ENCODE measurements at regions not wholly inside any gene's neighbourhood (a gene's known extent, or its start where the extent isn't known, plus 50 kb on each side); places are given as distances from the start of the nearest gene placed in this dataset.

DNA sequence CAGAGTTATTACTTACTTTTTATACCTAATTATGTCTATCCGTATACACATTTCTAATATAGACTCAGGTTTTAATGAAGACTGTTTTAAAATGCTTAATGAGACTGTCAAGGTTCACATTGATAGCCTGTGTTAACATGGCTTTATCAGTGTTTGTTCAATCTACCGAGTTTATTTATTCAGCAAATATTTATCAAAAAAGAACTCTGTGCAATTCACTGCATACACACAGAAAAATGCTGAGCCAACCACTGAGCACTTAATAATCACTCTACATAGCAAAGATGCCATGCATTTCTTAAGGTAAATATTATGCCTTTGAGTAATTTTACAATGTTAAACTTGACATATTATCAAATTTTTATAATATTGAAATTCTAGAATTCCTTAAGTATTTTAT lies 428.2 kb downstream of the ANXA1 start (continued):
- TF ChIP-seq, protein P1, sequence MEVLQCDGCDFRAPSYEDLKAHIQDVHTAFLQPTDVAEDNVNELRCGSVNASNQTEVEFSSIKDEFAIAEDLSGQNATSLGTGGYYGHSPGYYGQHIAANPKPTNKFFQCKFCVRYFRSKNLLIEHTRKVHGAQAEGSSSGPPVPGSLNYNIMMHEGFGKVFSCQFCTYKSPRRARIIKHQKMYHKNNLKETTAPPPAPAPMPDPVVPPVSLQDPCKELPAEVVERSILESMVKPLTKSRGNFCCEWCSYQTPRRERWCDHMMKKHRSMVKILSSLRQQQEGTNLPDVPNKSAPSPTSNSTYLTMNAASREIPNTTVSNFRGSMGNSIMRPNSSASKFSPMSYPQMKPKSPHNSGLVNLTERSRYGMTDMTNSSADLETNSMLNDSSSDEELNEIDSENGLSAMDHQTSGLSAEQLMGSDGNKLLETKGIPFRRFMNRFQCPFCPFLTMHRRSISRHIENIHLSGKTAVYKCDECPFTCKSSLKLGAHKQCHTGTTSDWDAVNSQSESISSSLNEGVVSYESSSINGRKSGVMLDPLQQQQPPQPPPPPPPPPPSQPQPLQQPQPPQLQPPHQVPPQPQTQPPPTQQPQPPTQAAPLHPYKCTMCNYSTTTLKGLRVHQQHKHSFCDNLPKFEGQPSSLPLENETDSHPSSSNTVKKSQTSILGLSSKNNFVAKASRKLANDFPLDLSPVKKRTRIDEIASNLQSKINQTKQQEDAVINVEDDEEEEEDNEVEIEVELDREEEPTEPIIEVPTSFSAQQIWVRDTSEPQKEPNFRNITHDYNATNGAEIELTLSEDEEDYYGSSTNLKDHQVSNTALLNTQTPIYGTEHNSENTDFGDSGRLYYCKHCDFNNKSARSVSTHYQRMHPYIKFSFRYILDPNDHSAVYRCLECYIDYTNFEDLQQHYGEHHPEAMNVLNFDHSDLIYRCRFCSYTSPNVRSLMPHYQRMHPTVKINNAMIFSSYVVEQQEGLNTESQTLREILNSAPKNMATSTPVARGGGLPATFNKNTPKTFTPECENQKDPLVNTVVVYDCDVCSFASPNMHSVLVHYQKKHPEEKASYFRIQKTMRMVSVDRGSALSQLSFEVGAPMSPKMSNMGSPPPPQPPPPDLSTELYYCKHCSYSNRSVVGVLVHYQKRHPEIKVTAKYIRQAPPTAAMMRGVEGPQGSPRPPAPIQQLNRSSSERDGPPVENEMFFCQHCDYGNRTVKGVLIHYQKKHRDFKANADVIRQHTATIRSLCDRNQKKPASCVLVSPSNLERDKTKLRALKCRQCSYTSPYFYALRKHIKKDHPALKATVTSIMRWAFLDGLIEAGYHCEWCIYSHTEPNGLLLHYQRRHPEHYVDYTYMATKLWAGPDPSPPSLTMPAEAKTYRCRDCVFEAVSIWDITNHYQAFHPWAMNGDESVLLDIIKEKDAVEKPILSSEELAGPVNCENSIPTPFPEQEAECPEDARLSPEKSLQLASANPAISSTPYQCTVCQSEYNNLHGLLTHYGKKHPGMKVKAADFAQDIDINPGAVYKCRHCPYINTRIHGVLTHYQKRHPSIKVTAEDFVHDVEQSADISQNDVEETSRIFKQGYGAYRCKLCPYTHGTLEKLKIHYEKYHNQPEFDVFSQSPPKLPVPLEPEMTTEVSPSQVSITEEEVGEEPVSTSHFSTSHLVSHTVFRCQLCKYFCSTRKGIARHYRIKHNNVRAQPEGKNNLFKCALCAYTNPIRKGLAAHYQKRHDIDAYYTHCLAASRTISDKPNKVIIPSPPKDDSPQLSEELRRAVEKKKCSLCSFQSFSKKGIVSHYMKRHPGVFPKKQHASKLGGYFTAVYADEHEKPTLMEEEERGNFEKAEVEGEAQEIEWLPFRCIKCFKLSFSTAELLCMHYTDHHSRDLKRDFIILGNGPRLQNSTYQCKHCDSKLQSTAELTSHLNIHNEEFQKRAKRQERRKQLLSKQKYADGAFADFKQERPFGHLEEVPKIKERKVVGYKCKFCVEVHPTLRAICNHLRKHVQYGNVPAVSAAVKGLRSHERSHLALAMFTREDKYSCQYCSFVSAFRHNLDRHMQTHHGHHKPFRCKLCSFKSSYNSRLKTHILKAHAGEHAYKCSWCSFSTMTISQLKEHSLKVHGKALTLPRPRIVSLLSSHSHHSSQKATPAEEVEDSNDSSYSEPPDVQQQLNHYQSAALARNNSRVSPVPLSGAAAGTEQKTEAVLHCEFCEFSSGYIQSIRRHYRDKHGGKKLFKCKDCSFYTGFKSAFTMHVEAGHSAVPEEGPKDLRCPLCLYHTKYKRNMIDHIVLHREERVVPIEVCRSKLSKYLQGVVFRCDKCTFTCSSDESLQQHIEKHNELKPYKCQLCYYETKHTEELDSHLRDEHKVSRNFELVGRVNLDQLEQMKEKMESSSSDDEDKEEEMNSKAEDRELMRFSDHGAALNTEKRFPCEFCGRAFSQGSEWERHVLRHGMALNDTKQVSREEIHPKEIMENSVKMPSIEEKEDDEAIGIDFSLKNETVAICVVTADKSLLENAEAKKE (CRISPR knock-in tag; IDR thresholded peaks at IDR 0.05): no peak
- TF ChIP-seq, protein P2, sequence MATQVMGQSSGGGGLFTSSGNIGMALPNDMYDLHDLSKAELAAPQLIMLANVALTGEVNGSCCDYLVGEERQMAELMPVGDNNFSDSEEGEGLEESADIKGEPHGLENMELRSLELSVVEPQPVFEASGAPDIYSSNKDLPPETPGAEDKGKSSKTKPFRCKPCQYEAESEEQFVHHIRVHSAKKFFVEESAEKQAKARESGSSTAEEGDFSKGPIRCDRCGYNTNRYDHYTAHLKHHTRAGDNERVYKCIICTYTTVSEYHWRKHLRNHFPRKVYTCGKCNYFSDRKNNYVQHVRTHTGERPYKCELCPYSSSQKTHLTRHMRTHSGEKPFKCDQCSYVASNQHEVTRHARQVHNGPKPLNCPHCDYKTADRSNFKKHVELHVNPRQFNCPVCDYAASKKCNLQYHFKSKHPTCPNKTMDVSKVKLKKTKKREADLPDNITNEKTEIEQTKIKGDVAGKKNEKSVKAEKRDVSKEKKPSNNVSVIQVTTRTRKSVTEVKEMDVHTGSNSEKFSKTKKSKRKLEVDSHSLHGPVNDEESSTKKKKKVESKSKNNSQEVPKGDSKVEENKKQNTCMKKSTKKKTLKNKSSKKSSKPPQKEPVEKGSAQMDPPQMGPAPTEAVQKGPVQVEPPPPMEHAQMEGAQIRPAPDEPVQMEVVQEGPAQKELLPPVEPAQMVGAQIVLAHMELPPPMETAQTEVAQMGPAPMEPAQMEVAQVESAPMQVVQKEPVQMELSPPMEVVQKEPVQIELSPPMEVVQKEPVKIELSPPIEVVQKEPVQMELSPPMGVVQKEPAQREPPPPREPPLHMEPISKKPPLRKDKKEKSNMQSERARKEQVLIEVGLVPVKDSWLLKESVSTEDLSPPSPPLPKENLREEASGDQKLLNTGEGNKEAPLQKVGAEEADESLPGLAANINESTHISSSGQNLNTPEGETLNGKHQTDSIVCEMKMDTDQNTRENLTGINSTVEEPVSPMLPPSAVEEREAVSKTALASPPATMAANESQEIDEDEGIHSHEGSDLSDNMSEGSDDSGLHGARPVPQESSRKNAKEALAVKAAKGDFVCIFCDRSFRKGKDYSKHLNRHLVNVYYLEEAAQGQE (IDR thresholded peaks at IDR 0.05; ENCODE audit: unreplicated experiment): no peak
- no peak for TF ChIP-seq STAT1 (IDR thresholded peaks at IDR 0.05; ENCODE audit: unreplicated experiment)
- TF ChIP-seq JUNB (IDR thresholded peaks at IDR 0.05; ENCODE audit: unreplicated experiment): no peak

DNA sequence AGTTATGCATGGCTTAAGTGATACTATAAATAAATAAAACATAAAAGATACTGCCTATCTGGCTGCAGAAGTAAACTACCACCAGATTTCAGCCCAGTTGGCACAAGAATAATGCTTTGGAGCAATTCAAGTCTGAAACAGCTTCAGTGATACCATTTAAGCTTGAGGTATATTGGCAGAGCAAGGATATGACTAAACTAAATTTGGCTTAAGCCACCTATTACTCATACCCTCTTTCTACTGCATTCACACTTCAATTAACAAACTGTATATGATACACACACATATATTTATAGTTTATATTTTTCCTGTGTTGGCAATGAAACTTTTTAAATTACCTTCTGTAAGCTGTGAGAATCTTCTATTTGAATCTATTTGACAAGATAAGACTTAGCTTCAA lies 431.9 kb downstream of the ANXA1 start:
- H3K36me3 Mint-ChIP-seq (ENCODE audit: low read depth): no peaks in the 10 kb centered on the region
- H3K27me3 Mint-ChIP-seq (ENCODE audit: insufficient read depth, low read depth, poor library complexity): no peaks in the 10 kb centered on the region
- Histone ChIP-seq H3K4me1 (ENCODE audit: insufficient read depth) (no peaks in the 10 kb centered on the region), H2AFZ (no peak overlapping the region), H3K79me2 (replicated peaks; ENCODE audit: insufficient read depth) (no peaks in the 10 kb centered on the region), H3F3A (replicated peaks; ENCODE audit: low read depth) (no peaks in the 10 kb centered on the region), H3K4me3 (no peak overlapping the region), H3K27me3 (ENCODE audit: insufficient read depth) (no peaks in the 10 kb centered on the region), H3K4me2 (no peak overlapping the region), H4K20me1 (replicated peaks; ENCODE audit: insufficient read depth) (no peaks in the 10 kb centered on the region), H3K27ac (ENCODE audit: low read depth) (no peak overlapping the region), H3K9me2 (ENCODE audit: insufficient read depth) (no peaks in the 10 kb centered on the region), H3K36me3 (ENCODE audit: insufficient read depth) (no peaks in the 10 kb centered on the region)
- H3K4me3 Mint-ChIP-seq: no peak overlapping the region
- H3K9me3 Mint-ChIP-seq: no peaks in the 10 kb centered on the region
- no peaks in the 10 kb centered on the region for H3K4me1 Mint-ChIP-seq
- no peak overlapping the region for H3K27ac Mint-ChIP-seq
- DNase-seq (ENCODE audit: low spot score) (no peak), ATAC-seq (no peak)
- TF ChIP-seq STAT1 (IDR thresholded peaks at IDR 0.05; ENCODE audit: unreplicated experiment): no peak
- TF ChIP-seq, protein P3, sequence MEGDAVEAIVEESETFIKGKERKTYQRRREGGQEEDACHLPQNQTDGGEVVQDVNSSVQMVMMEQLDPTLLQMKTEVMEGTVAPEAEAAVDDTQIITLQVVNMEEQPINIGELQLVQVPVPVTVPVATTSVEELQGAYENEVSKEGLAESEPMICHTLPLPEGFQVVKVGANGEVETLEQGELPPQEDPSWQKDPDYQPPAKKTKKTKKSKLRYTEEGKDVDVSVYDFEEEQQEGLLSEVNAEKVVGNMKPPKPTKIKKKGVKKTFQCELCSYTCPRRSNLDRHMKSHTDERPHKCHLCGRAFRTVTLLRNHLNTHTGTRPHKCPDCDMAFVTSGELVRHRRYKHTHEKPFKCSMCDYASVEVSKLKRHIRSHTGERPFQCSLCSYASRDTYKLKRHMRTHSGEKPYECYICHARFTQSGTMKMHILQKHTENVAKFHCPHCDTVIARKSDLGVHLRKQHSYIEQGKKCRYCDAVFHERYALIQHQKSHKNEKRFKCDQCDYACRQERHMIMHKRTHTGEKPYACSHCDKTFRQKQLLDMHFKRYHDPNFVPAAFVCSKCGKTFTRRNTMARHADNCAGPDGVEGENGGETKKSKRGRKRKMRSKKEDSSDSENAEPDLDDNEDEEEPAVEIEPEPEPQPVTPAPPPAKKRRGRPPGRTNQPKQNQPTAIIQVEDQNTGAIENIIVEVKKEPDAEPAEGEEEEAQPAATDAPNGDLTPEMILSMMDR (conservative IDR thresholded peaks at IDR 0.05; ENCODE audit: low read depth in 2 of 2): no peak
- TF ChIP-seq, protein P4, sequence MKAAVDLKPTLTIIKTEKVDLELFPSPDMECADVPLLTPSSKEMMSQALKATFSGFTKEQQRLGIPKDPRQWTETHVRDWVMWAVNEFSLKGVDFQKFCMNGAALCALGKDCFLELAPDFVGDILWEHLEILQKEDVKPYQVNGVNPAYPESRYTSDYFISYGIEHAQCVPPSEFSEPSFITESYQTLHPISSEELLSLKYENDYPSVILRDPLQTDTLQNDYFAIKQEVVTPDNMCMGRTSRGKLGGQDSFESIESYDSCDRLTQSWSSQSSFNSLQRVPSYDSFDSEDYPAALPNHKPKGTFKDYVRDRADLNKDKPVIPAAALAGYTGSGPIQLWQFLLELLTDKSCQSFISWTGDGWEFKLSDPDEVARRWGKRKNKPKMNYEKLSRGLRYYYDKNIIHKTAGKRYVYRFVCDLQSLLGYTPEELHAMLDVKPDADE (IDR thresholded peaks at IDR 0.05): no peak
- TF ChIP-seq CREB1 (CRISPR knock-in tag; IDR thresholded peaks at IDR 0.05; ENCODE audit: low read depth): no peak
- no peak for TF ChIP-seq POLR2AphosphoS5 (IDR thresholded peaks at IDR 0.05; ENCODE audit: low read depth)
- TF ChIP-seq JUNB (IDR thresholded peaks at IDR 0.05; ENCODE audit: unreplicated experiment): no peak
- TF ChIP-seq NANOG (IDR thresholded peaks at IDR 0.05; ENCODE audit: borderline replicate concordance): no peak
- TF ChIP-seq, protein P2 (IDR thresholded peaks at IDR 0.05; ENCODE audit: unreplicated experiment): no peak
